ENCODE measurements at regions not wholly inside any gene's neighbourhood (a gene's known extent, or its start where the extent isn't known, plus 50 kb on each side); places are given as distances from the start of the nearest gene placed in this dataset.

DNA sequence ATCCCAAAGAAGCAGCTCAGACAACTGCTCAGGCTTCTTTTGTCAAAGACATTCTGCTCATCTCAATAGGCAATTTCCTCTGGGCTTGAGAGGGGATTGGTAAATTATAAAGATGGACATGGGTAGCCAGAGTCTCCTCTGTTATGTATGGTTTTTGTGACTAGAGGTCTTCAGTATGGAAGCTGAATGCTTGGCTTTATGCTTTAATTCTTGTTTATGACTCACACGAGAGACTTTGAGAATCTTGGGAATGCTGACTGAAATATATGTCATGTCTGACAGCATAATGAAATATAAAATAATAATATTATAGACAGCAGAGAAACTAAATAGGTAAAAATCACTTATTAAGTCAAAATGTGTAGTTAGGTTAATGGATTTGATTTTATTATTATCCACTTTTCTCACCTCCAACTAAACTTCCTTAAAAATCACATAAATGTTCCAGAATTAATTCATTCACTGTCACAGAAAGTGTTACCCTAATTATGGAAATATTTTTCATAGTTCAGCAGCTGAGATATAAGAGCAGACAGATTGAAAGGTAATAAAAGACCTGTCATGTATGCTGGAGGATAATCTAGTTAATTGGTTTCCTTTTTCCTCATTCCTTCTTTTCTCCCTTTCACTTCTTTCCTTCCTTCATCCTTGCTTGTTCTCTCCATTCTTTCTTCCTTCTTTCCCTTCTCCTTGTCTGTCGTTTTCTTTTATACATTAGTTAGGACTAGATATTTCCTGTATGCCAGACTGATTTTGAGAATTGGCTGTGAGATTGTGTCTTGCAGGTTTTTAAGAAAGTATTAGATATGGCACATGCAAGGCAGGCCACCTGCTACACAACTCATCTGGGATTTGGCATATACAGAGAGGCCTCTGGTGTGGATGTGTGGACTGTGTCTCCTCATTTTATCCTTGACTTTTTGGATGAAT lies 1866.1 kb upstream of the NUDT12 start:
- no peaks in the 10 kb centered on the region for H3K4me1 ChIP-seq
- DNase-seq, result no peak
- H3K27ac ChIP-seq, result no peak overlapping the region
- no peak overlapping the region for H3K4me3 ChIP-seq
- H3K27me3 ChIP-seq, result no peaks in the 10 kb centered on the region
- H3K36me3 ChIP-seq, result no peaks in the 10 kb centered on the region
- no peaks in the 10 kb centered on the region for H3K9me3 ChIP-seq
- intact Hi-C loops (cut with DNase I; ENCODE audit: low total_unique reads), result no loop called here
- no peak for TF ChIP-seq EP300 (IDR thresholded peaks at IDR 0.05)
- no peak for TF ChIP-seq POLR2AphosphoS5 (IDR thresholded peaks at IDR 0.05)
- TF ChIP-seq, protein P1, sequence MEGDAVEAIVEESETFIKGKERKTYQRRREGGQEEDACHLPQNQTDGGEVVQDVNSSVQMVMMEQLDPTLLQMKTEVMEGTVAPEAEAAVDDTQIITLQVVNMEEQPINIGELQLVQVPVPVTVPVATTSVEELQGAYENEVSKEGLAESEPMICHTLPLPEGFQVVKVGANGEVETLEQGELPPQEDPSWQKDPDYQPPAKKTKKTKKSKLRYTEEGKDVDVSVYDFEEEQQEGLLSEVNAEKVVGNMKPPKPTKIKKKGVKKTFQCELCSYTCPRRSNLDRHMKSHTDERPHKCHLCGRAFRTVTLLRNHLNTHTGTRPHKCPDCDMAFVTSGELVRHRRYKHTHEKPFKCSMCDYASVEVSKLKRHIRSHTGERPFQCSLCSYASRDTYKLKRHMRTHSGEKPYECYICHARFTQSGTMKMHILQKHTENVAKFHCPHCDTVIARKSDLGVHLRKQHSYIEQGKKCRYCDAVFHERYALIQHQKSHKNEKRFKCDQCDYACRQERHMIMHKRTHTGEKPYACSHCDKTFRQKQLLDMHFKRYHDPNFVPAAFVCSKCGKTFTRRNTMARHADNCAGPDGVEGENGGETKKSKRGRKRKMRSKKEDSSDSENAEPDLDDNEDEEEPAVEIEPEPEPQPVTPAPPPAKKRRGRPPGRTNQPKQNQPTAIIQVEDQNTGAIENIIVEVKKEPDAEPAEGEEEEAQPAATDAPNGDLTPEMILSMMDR (IDR thresholded peaks at IDR 0.05), result no peak
- TF ChIP-seq POLR2A (IDR thresholded peaks at IDR 0.05), result no peak
- 71 to 81% (median 75%) methylated on average over 2 of the region's 2 CpGs for WGBS, 5 donors

DNA sequence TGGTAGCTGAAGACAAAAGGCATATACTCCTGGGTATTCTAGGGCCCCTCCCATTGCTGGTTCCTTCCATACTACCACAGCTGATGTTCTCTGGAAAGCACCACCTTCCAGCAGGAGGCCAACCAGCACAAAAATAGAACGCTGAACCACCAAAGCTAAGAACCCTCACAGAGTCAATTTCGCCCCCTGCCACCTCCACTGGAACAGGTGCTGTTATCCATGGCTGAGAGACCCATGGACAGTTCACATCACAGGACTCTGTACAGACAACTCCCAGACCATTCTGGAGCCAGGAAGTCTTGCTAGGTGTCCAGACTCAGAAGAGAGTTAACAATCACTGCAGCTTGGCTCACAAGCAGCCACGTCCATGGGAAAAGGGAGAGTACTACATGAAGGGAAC lies 1851.5 kb upstream of the NUDT12 start:
- WGBS, 5 donors, result 73 to 86% (median 79%) methylated on average over 2 to 3 of the region's 3 CpGs
- Histone ChIP-seq H3K27ac (no peak overlapping the region), H3K36me3 (no peaks in the 10 kb centered on the region), H3K4me1 (no peaks in the 10 kb centered on the region), H3K27me3 (no peaks in the 10 kb centered on the region), H3K4me3 (no peak overlapping the region), H3K9me3 (peaks cover 0 to 28% (median 8%) of the 10 kb centered on the region in 4 donors)
- DNase-seq, result no peak
- intact Hi-C loops (cut with DNase I; ENCODE audit: low total_unique reads), result no loop called here
- TF ChIP-seq, protein P1 (IDR thresholded peaks at IDR 0.05), result no peak
- TF ChIP-seq POLR2AphosphoS5 (IDR thresholded peaks at IDR 0.05) (no peak), EP300 (IDR thresholded peaks at IDR 0.05) (no peak), POLR2A (IDR thresholded peaks at IDR 0.05) (no peak)

DNA sequence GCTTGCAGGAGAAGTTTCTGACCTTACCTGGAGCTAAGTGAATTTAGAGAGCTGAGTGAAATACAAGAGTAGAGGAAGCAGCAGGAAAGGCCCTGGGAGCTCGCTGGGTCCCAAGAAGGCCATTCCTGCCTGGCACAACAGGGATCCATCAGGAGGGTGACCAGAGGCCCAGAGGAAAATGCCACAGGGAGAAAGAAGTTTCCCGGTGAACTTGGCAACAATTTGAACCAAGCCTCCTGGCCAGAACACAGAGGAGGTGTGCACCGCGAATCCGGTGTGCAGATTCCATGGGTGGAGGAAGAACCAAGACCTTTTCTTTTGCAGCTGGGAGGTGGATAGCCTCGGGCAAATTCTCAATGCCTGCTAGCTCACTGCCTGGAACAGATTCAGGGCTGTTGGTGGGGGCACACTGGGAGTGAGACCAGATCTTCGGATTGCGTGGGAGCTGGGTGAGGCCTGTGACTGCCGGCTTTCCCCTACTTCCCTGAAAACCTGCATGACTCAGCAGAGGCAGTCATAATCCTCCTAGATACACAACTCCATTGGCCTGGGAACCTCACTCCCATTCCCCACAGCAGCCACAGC lies 1850.9 kb upstream of the NUDT12 start:
- Histone ChIP-seq H3K27ac (no peak overlapping the region), H3K4me3 (no peak overlapping the region), H3K9me3 (peaks cover 0 to 22% (median 6%) of the 10 kb centered on the region in 4 donors), H3K4me1 (no peaks in the 10 kb centered on the region), H3K27me3 (no peaks in the 10 kb centered on the region), H3K36me3 (no peaks in the 10 kb centered on the region)
- DNase-seq, result no peak
- TF ChIP-seq POLR2A (IDR thresholded peaks at IDR 0.05) (no peak), POLR2AphosphoS5 (IDR thresholded peaks at IDR 0.05) (no peak), EP300 (IDR thresholded peaks at IDR 0.05) (no peak)
- TF ChIP-seq, protein P1 (IDR thresholded peaks at IDR 0.05), result no peak
- WGBS, 5 donors, result 79 to 92% (median 86%) methylated on average over 6 to 9 of the region's 9 CpGs
- intact Hi-C loops (cut with DNase I; ENCODE audit: low total_unique reads), result no loop called here

DNA sequence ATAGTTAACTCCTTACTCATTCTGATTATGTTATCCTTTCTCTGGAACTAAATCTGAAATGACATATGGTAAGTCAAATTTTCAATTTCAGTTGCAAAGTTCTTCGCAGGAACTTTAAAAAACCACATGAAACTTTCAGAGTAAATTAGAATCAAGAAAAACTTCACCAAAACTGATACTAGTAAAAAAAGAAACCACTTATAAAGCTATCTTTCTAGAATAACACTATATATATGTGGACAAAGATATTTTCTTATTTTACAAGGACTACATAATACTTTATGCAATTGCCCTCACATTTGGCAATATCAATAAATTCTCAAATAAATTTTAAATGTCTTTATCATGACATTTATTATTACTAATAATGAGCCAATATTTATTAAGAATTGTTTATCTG lies 1847.1 kb upstream of the NUDT12 start:
- H3K36me3 ChIP-seq, result no peaks in the 10 kb centered on the region
- DNase-seq, result no peak
- H3K9me3 ChIP-seq, result peaks cover 0 to 12% (median 5%) of the 10 kb centered on the region in 4 donors
- TF ChIP-seq, protein P1 (IDR thresholded peaks at IDR 0.05), result no peak
- TF ChIP-seq POLR2AphosphoS5 (IDR thresholded peaks at IDR 0.05), result no peak
- TF ChIP-seq EP300 (IDR thresholded peaks at IDR 0.05), result no peak
- TF ChIP-seq POLR2A (IDR thresholded peaks at IDR 0.05), result no peak
- no peaks in the 10 kb centered on the region for H3K4me1 ChIP-seq
- no peaks in the 10 kb centered on the region for H3K27me3 ChIP-seq
- WGBS, 5 donors, result 82 to 96% (median 90%) methylated on average over 1 of the region's 1 CpG
- no peak overlapping the region for H3K4me3 ChIP-seq
- no peak overlapping the region for H3K27ac ChIP-seq
- intact Hi-C loops (cut with DNase I; ENCODE audit: low total_unique reads), result no loop called here

Measured in stomach (tissue), 8 donors.